ENCODE measurements at regions not wholly inside any gene's neighbourhood (a gene's known extent, or its start where the extent isn't known, plus 50 kb on each side); places are given as distances from the start of the nearest gene placed in this dataset.

DNA sequence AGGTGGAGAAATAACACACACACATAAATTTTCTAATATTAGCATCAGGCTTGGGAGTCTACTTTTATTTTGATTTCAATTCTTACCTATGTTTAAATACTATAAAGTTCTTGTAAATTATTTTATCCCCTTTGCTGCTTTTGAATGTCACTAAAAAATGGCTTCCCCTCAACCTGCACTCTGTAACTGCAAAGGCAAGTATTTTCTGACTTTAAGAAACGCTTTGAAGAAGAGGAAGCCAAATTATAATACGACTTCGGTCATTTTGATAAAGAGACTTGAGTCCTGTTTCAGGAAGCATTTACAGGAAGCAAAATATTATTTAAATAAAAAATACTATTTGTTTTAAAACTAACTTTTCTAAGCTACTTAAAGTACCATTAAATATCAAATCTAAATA is 627.7 kb upstream of the AGTR1 start:
- TF ChIP-seq, protein P1, sequence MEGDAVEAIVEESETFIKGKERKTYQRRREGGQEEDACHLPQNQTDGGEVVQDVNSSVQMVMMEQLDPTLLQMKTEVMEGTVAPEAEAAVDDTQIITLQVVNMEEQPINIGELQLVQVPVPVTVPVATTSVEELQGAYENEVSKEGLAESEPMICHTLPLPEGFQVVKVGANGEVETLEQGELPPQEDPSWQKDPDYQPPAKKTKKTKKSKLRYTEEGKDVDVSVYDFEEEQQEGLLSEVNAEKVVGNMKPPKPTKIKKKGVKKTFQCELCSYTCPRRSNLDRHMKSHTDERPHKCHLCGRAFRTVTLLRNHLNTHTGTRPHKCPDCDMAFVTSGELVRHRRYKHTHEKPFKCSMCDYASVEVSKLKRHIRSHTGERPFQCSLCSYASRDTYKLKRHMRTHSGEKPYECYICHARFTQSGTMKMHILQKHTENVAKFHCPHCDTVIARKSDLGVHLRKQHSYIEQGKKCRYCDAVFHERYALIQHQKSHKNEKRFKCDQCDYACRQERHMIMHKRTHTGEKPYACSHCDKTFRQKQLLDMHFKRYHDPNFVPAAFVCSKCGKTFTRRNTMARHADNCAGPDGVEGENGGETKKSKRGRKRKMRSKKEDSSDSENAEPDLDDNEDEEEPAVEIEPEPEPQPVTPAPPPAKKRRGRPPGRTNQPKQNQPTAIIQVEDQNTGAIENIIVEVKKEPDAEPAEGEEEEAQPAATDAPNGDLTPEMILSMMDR (IDR thresholded peaks at IDR 0.05) = no peak
- no peak for TF ChIP-seq POLR2A (IDR thresholded peaks at IDR 0.05; ENCODE audit: low read depth)
